GM19455 (cell line): ENCODE measurements at regions not wholly inside any gene's neighbourhood (a gene's known extent, or its start where the extent isn't known, plus 50 kb on each side); places are given as distances from the start of the nearest gene placed in this dataset.
A peak's percentile ranks its signal among the peaks of the same experiment; 100 is the strongest.

Source experiments
- ATAC-seq: cut with Tn5 transposase; IDR thresholded peaks from one replicate; pipeline ENCODE4 v1.9.1; 2021; ENCODE audit not compliant: unreplicated experiment

DNA sequence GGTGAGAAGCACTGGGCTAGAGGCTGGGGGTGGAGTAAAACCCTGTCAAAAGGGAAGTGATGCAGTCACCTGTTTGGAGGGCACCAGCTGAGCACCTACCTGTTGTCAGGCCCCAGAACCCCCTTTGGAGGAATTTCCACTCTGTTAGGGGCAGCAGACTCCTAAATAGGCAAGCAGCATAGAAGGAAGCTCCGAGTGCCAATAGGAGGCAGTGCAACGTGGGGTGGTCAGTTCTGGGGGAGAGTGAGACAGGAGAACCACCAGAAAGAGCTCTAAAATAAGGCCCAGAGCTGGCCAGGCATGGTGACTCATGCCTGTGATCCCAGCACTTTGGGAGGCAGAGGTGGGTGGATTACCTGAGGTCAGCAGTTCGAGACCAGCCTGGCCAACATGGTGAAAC is 203.7 kb upstream of the ZC3H12A start:
- no peak for ATAC-seq

DNA sequence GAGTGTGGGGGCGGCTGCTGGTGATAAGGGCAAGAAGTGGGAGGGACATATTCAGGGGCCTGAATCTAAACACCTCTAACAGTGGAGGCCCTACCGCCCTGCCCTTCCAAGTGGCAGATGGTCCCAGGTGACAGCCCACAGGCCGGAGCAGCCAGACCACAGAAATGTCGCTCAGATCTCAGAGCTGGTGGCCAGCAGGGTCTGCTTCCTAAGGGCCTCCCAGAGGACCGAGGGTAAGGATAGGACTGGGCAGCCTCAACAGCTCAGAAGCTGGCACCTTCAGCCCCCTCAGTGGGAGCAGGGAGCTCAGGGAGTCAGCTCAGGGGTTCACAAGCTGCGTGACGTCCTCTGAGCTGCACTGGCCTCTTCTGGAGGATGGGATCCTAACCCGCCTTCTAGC is 201.8 kb upstream of the ZC3H12A start:
- no peak for ATAC-seq

DNA sequence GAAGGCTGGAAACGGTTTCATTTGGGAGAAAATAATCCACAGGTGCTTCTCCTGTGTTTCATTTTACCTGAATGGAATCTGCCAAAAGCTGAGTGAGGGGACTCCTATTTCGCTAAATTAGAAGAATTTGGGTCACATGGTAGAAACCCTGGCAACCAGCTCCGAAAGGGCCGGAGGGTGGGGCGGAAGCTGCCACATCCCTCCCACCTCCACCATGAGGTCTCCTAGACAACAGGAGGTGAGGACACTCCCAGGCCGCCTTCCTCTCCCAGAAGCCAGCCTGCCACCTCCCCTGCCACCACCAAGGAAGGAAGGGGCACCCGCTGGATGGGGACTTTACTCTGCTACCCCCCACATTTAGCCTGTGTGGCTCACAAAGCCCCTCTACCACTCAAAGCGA is 199.9 kb upstream of the ZC3H12A start:
- no peak for ATAC-seq

DNA sequence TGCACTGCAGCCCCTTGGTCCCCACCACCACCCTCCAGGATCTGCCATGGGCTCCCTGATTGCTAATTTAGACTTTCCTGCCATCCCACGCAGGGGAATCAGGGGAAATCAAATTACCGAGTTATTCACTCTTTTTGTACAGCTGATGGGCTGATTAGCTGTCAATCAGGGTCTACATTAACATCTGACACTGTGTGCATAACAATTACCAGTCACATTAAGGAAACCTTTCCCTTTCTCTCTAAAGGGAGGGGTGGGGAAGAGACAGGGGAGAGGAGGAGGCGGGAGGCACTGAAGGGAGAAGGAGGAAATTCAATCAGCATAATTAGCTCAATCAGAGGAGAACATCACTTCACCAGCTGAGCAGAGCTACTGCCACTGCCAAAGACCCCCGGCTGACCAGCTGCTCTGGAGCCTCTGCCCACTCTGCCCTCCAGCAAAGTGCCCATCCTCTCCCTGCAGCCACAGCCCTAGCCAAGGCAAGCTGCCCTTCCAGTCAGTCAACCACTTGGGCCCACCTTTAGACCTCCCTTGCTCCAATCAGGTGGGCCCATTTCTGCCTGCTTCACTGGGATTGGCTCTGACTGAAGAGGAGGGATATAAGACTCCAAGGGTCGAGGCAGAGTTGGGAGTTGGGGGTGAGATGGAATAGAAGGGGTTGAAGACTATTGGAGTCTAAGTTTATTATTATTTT is 199.3 kb upstream of the ZC3H12A start:
- ATAC-seq: no peak

DNA sequence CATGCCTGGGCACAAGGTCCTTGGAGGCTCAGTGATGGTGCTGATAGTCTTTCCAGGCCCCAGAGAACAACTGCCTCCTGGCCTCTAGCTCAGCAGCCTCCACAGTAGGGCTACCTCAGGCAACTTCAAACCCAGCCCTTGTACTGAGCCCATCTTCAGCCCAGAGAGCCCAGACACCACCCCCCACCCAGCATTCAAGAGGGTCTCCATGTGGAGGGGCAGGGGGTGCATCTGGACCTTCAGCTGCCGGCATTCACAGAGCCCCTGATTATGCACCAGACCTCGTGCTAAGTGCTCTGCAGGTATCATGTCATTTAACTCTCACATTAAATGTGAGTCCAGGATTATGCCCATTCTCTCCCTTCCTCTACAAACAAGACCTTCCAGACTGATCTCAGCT is 197.0 kb upstream of the ZC3H12A start:
- ATAC-seq: no peak

DNA sequence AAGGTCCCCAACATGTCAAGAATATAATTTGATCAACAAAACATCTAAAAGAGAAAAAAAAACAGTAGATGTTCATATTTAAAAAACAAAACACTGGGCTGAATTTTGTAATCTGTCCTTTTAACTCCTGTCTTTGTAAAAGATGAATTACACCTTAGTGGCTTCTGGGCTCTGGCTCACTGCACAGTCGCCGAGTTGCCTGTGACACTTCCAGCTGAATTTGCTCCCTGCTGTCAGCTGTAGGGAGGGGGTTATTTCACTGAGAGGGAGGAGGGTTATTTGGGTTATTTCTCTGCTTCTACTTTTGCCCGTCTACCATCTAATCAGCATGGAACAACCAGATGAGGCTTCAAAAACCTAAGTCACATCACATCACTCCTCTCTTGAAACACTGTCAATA is 193.0 kb upstream of the ZC3H12A start:
- no peak for ATAC-seq

DNA sequence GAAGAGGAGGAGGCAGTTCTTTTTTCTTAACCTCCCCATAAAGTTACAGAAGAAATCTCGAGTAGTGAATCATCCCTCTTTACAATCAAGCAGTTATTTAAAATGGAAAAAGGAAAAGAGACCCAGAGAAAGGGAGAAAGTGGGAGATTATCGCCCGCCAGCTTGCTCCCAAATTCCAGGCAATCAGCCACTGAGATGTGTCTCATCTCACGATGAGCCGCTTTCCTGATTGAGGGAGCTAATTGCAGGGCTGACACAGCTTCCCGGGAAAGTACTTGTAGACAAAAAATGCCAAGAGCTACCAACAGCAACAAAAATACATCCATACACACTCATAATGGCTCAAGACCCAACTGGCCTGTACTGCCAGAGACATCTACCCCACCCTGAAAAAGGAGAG is 191.6 kb upstream of the ZC3H12A start:
- ATAC-seq: no peak

DNA sequence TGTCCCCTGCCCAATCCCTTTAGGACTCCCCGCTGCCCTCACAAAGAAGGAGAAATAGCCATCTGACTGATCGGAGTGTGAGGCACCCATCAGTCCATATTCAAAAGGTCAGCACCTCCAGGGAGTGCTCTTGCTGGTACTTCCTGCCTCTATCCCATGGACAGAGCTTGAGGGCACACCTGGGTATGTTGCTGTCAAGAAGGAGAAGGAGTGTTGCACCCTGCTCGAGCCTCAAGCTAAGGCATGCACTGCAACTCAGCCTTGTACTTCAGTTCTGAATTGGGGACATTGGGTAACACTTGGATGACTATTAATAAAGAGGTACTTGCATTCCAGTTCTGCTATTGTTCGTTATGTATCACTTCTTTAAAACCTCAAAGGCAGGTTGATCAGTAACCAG is 190.3 kb upstream of the ZC3H12A start:
- no peak for ATAC-seq

DNA sequence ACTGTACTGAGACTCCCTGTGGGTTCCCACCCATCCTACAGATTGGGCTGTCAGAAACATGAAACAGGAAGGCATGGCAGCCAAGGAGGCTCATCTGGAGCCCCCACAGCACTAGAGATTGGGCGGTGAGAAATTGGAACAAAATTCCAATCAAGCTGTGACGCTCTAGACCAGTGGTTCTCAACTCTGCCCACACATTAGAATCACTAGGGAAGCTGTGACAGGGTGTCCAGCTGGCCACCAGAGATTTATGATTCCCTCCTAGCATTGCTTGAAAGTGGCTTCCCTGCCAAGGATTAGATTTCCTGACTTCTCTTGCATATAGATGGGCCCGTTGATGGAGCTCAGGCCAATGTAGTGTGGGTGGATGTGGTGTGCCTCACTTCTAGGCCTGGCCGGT is 187.5 kb upstream of the ZC3H12A start:
- ATAC-seq: no peak

DNA sequence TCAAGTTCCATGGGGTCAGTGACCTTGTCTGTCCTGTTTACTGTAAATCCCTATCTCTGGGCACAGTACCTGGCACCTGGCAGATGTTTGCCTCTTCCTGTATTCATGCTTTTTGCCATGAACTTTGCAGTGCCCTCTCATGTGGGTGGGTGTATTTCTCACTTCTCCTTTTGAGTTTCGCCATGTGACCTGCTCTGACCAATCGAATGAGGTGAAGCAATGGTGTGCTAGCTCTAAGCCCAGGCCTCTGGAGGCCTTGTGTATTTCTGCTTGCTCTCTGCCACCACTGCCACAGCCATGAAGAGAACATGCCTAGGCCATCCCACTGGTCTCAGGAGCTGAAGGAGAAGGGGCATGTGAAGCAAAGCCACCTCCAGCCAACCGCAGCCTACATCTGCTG is 185.5 kb upstream of the ZC3H12A start:
- ATAC-seq: peak; percentile 95

DNA sequence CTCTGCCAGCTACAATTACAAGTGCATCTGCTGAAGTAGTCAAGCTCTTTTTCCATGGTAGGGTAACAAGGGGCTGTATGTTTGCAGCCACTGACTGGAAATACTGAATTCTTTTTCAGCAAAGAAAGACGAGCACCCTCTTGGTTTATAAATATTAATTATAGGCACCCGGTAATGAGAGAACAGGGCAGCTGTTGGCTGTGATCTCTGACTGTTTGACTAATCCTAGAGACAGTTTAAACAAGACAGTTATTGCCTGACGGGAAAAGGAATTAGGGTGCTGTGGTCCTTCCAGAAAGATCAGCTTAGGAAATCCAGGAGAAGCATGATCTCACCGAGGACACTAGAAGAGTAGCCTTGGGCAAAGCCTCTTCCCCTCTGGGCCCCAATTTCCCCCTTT is 183.7 kb upstream of the ZC3H12A start:
- no peak for ATAC-seq

DNA sequence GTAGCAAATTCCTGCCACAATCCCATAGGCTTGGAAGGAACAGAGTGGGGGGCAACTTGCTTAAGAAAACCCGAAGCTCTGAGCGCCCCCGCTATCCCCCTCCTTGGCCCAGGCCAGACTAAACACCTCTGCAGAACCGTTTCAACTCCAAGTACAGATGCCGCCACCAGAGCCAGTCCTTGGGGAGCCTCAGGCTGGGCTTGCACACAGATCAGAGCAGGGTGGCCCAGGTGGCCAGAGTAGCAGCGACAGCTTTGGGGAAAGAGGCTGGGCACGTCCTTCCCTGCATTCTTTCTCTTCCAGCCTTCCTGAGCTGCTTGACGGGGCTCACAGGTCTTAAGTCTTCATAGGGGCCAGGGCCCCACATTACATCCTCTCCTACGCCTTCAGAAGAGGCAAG is 181.6 kb upstream of the ZC3H12A start:
- ATAC-seq: no peak

DNA sequence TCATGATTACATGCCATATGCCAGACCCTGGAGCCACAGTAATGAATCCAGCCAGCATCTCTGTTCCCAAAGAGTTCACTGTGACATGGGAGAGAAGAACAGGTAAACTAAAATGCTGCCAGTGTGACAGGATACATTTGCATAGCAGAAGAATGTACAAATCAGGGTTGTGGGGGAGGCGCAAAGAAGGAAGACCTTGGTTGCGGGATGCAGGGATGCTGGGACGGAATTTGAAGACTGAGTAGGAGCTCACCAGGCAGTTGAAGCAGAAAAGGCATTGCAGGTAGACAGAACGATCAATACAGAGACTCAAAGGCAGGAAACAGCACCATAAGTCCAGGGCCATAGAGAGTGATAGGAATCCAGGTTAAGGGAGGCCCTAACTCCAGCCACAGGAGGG is 180.3 kb upstream of the ZC3H12A start:
- no peak for ATAC-seq

DNA sequence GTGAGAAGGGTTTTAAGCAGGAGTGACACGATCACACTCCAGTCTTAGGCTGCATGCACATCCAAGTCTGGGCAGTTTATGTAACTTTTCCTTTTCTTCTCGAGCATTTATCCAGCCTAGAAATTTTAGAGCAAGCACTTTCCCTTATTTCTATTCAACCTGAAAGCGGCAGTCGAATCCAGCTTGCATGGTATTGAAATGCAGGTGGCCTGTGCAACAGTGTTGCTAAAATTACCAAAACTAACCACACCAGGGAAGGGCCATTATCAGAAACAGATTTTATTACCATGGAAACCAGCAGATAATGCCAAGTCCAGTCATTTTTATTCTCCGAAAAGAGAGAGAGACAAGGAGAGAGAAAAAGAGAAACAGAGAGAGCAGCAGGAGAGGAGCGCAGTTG is 179.9 kb upstream of the ZC3H12A start:
- ATAC-seq: no peak

DNA sequence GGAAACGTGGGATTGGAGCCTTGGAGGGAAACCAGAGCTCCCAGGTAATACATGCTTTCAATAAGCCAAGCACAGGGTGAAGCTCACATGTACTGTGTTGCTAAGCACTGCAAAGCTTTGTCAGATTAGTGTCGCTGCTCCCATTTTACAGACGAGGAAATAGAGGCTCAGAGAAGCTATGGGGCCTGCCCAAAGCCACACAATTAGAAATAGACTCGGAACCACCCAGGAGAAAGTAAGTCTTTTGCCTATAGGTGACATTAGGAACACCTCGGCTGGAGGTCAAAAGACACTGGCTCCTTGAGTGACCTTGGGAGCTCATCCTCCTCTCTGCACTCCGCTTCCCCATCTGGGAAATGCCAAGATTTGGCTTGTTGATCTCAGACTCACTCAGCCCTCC is 175.6 kb upstream of the ZC3H12A start:
- no peak for ATAC-seq

DNA sequence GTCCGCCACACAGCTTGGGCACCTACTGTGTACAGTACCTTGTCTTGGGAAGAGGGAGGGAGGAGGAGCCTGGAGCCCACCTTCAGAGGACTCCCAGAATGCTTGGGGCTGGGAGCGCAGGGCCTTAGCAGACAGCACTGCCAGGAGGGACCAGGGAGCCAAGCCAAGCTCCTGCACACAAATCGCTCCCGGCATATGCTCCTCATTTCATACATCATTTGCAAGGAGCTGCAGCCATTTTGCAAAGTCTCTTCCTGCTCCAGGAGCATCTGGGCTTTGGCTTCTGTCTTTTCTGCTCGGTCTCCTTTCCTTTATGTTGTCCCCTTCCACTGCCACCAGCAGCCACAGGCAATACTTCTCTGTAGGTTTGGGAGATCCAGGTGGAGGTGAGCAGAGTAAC is 175.2 kb upstream of the ZC3H12A start:
- ATAC-seq: no peak

DNA sequence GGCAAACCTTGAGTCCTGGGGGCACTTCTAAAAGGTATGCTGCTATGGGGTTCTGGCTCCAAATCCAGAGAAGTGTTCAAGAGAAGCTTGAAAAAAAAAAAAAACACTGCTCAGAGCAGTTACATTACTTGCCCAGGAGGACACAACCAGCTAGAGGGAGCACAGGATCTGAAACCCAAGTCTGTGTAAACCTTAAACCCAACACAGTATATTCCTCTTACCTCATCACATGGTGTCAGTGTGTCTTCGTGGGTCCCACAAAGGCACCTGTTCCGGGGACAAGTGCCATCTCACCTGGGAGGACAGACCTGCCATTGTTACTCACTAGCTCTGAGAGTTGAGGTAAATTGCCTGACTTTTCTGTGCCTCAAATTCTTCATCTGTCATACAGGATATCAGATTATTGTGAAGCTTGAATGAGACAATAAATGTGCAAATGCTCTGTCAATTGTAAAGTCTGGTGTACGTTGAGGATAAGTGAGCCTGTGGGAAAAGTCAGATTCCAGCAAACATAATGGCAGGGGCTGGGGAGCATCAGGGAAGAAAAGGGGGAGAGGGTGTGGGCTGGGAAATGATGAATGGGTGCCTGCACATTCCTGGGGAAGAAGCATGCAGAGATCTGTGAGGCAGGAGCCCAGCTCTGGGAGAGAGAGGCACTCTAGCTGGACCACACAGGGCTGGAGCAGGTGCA is 170.4 kb upstream of the ZC3H12A start:
- ATAC-seq: no peak

DNA sequence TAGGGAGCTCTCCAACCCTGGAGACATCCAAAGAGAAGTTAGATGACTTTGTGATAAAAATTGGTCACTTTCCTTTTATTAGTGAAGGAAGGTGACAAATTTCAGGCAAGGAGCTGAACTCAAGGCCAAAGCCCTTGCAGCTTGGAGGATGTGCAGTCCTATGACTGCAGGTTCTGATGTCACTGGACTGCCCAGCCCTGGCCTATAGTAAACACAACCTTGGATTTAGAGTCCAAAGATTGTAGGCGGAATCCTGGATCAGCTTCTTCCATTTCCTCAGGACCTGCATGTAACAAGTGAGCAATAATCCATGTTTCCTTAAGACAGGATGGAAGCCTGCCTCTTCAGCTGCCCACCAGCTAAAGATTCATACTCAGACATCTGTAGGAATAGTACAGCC is 169.3 kb upstream of the ZC3H12A start:
- ATAC-seq: no peak

DNA sequence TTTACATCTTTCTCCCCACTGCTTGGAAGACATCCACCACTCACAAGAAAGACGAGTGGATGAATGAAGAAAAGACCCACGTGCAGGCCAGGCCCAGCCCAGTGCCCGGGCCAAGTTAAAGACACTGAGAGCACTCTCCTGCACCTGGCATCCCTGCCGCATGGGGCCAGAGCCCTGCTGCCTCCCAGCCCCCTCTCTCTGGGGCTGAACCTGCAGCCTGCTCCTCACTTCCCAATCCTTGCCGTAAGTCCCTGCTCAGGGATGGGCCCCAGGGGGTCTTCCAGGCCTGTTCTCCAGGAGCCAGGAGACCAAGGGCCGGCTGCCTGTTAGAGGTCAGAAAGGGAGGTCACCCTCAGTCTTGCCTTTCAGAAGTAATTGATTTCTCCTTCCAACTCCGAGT is 168.5 kb upstream of the ZC3H12A start:
- no peak for ATAC-seq

DNA sequence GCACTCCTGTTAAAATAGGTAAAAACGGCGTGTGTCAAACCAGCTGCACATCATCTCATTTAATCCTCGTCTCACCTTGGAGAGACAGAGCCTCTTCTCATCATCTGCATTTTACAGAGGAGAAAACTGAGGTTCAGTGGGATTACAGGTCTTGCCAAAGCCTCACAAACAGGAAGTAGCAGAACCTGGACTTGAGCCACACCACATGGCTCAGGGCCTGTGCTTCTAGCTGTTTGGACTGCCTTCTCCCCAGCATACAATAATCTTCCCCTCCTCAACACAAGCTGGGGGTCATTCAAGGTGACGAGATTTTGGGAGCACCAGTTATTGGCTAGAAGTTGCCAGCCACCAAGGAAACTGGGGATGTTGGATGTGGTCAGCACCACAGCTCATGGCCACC is 167.9 kb upstream of the ZC3H12A start:
- no peak for ATAC-seq

DNA sequence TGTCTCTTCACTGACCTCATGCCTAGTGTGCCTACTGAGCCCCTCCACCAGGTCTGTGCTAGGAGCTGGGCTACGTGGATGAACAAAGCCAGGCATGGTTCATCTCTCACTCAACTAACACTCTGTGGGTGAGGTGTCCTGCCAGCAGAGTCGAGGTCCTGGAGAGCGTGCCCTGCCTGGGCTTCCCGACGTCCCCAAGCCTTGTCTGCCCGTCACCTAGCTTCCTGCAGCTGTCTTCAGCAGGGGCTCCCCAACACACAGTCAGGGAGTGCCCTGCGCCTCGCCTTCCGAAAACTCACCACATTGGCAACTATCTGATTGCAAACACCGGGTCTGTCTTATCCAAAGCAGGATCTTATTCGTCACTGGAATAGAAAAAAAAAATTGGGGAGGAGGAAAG is 167.5 kb upstream of the ZC3H12A start:
- no peak for ATAC-seq

DNA sequence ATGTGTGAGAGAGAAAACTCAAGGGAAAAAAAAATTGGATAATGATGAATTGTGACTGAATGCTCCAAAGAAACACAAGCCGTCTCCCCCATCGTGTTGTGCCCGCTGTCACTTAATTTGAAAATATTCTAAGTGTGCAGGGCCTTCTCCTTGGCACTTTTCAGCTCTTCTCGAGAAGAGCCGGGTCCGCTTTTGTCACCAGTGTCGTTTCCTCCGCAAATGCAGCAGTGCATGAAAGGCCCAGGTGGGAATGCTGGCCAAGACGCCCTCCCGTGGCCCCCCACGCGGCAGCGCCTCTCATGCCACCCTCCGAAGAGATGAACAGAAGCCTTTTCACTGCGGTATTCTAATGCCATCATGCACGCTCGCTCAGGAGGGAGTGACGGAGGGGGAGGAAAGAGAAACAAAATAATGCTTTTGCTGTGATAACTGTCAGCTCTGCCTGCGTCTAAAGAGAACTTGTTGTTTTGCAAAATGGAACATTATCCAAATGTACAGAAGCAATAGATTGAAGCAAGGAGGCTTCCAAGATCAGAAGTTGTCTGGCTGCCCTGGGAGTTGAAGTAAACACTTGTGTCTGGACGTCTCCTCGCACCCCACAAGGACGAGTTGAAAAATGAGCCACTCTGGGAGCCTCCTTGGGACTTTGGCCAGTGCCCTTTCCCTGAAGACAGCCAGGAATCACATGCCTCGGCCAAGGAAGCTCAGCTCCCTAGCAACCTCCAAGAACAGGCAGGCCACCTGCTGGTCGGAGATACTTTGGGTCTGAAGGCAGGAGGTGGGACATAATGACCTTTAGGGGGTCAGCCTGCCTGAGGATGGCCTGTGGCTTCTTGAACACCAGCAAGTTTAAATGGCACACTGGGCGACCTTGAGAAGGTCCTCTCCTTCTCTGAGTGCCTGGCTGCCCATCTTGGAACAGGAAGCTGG is 166.1 kb upstream of the ZC3H12A start:
- no peak for ATAC-seq
